NCI-H2107 (cell line): ENCODE measurements at regions not wholly inside any gene's neighbourhood (a gene's known extent, or its start where the extent isn't known, plus 50 kb on each side); places are given as distances from the start of the nearest gene placed in this dataset.
"Not testable (repeated sequence)": the region's sequence is repeated elsewhere in the genome, so short reads cannot be mapped to it uniquely, and the experiment has no call there.

Experiments
- DNase-seq: peaks from one replicate; lab custom pipeline; 2025; lab: John Stamatoyannopoulos, UW

GRCh38 chr15:77839456-77839855, 206.7 kb upstream of the LINGO1 start:
- DNase-seq, result no peak

DNA sequence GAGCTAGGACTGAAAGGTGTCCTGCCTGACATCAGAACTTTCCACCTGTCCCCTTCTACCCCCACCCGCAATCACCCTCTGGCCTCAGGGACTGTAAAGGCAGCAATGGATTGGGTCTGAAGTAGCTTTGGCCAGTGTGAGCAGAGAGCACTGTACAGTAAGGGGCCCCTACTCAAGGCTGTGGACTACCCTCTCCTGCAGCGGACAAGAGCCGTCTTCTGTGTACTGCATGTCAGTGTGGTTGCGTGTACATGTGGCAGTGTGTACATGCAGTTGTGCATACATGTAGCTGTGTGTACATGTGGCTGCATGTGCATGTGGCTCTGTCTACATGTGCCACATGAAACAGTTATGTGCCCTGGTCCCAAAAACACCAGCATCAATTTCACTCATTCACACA, 205.9 kb upstream of the LINGO1 start:
- DNase-seq, result no peak

- no peak for DNase-seq
These were observed 205.3 kb upstream of the LINGO1 start for GRCh38 chr15:77838061-77838460.

- no peak for DNase-seq
These were observed 204.9 kb upstream of the LINGO1 start for GRCh38 chr15:77837649-77838025.

- no peak for DNase-seq
These were observed 204.4 kb upstream of the LINGO1 start for GRCh38 chr15:77836906-77837648.

GRCh38 chr15:77836121-77836692, 203.5 kb upstream of the LINGO1 start:
- DNase-seq, result no peak

GRCh38 chr15:77834276-77834990, 201.7 kb upstream of the LINGO1 start:
- DNase-seq, result no peak

DNA sequence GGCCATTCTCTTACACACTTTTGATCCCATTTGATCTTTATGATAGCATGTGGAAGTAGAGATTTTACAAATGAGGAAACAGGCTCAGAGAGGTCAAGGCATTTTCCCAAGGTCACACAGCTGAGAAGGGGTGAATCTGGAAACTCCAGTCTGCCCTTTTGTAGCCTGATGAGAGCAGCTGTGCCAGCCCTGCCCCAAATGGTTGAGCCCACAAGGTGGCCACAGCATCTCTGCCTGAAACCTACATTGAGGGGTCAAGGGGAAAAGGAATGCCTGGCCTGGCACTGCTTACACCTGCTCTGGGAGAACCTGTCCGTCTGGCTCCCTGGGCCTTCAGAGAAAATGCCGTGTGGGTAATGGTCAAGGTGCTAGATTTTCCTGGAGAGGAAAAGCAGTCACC, 200.2 kb upstream of the LINGO1 start:
- DNase-seq, result no peak

DNA sequence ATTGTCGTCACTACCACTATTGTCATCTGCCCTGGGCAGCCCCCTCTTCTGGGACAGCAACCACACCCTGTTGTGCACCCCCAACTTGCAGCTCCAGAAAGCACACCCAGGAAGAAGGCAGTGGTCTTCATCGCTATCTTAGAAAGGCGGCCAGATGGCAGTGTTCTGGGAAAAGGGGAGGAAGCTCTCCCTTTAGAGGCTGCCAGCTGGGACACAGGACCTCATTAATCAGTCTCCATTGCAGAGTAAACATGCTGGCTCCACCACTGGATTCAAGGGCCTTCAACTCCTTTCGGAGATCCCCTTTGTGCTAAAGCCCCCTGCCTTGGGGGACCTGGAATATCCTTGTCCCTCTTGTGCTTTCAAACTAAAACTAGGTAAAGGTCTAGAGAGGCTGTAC, 199.3 kb upstream of the LINGO1 start:
- no peak for DNase-seq

GRCh38 chr15:77830051-77830468, 197.3 kb upstream of the LINGO1 start:
- no peak for DNase-seq

DNA sequence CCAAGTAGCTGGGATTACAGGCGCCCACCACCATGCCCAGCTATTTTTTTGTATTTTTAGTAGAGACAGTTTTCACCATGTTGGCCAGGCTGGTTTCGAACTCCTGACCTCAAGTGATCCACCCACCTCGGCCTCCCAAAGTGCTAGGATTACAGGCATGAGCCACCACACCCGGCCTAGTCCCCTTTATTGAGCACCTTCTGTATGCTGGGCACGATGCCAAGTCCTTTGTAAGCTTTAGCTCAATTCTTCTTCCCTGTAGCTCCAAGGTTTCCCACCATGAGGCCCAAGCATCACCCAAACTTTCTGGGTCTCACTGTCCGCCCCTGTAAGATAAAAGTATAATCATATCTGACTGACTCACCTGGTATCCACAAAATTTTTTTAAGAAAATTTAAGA, 196.6 kb upstream of the LINGO1 start:
- DNase-seq, result not testable (repeated sequence)

GRCh38 chr15:77827860-77828259, 195.1 kb upstream of the LINGO1 start:
- no peak for DNase-seq

GRCh38 chr15:77826006-77826695, 193.4 kb upstream of the LINGO1 start:
- DNase-seq, result no peak

GRCh38 chr15:77825546-77825945, 192.8 kb upstream of the LINGO1 start:
- DNase-seq, result no peak

- DNase-seq, result no peak
These were observed 192.5 kb upstream of the LINGO1 start for GRCh38 chr15:77825252-77825542.

DNA sequence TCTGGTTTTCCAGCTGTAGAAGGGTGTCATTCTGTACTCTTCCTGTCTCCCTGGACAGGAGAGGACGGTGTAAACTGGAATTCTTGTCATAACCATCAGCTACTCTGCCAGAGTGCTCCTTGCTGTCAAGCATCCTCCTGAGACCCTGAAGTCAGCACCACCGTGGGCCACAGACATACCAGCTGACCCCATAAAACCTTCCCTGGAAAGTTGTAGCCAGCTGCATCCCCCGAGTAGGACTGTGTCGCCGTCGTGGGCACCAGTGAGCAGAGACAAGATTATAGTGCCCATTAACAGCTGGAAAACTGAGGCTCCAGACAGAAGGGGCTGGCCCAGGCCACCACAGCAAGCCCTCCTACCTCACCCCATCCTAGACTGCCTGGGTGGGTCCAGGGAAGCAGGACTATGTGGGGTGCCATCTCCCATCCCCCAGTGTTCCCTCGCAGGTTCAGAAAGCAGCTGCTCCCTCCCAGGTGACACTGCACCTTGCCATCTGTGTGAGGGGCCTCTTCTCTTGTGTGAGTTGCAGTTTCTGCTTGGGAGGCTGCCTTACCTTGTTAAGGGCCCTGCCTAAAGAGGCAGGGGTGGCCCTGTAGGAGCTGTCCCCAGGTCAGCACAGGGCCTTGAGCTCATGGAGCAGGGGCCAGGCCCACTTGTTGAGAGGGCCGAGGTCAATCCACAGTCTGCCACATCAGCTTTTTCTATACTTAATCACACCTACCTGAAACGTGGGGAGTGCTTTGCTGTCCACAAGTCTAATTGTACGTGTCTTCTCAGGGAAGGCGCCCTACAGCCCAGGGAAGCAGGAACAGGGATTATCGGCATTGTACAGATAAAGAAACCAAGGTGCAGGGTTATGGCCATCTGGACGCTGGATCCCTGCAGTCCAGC, 191.9 kb upstream of the LINGO1 start:
- no peak for DNase-seq

DNA sequence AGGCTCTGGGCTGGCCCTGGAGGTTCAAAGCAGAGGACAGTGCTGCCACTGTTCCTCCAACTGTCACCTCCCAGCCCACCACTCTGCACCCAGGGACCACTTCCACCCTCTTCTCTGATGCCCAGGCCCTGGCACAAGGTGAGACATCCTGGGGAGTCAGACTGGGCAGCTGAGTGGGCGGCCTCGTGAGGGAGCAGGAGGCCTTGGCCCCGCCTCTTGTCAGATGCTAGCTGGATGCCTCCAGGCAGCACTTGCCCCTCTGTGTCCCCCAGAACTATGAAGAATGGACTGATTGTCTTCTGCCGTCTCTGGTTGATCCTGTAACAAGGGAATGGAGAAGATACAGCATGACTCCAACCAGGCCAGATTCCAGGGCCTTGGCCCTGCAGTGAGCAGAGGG, 191.0 kb upstream of the LINGO1 start:
- DNase-seq, result no peak

DNA sequence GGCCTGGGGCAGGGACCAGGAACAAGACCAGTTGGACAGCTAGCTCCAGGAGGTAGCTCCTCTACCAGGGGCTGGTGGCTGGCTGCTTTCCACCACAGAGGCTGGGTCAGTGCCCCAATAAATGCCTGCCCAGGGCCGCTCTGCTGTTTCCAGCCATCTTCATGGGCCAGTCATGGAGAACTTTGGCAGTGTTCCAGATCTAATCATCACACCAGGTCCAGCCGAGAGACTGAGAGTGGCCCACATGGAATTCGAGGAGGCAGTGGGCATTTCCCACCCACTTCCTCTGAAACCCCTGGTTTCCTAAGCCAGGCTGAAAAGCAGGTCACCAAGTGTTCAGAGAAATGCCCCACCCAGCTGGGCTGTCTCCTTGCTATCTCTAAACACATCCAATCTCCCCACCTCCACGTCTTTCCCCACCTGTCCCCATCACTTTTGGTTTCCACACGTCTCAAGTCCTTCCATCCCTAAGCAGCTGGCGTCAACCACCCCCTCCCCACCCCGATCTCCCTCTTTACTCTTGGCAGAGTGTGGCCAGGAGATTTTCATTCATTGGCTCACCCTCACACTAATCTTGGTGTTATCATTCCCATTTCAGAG, 190.0 kb upstream of the LINGO1 start:
- no peak for DNase-seq

GRCh38 chr15:77821959-77822256, 189.2 kb upstream of the LINGO1 start:
- DNase-seq, result no peak

- DNase-seq, result no peak
These were observed 188.7 kb upstream of the LINGO1 start for GRCh38 chr15:77821188-77821958.
